Skin of body (tissue), 1 donor: ENCODE measurements at regions not wholly inside any gene's neighbourhood (a gene's known extent, or its start where the extent isn't known, plus 50 kb on each side); places are given as distances from the start of the nearest gene placed in this dataset.

ENCODE experiments used
- DNase-seq: peaks from one replicate; lab custom pipeline; 2025; lab: John Stamatoyannopoulos, UW

DNA sequence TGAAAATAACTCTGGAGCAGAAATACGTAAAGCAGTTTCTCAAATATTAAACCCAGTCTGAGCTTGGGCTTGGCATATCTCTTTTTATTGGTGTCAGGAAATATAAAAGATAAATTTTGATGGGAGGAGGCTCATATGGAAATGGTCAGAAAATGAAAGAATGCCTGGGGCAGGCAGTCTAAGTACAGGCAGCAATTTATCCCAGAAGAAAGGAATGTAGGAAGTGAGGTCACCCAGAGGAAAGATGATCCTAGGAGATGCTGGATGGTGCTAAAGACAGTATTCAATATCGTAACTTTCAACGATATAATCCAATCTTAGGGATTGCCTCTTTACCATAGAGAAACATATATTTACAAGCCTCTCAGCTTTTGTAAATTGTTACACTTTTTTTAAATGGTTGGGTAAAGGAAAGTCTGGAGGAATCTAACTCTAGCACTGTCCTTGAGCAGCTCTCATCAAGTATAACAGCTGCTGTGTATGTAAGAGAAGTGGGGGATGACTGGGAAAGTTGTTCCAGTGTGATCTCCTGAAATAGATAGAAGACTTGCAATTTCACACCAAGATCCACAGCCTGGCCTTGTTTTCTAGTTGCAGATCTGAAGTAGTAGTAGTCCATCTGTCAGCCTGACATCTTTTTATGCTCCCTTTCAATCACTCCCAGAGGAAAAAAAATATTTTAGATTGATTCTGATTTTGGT is 256.9 kb upstream of the SASH1 start:
- DNase-seq = peak; percentile 3

DNA sequence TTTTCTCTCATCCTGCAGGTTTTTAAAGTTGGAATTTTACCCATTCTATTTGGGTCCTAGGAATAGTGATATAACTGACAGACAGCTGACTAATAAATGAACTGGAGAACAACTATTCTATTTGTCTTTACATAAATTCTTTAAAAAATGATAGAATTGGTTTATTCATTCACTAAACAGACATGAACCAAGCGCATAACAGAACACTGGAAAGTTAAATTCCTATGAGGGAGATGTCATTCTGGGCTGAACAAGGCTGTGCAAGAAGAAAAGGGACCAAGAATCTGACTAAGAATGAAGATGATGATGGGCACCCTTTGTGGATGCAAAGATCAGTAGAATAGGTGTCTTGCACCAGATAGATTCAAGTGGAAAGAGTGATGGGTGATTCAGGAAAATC is 256.3 kb upstream of the SASH1 start:
- no peak for DNase-seq

DNA sequence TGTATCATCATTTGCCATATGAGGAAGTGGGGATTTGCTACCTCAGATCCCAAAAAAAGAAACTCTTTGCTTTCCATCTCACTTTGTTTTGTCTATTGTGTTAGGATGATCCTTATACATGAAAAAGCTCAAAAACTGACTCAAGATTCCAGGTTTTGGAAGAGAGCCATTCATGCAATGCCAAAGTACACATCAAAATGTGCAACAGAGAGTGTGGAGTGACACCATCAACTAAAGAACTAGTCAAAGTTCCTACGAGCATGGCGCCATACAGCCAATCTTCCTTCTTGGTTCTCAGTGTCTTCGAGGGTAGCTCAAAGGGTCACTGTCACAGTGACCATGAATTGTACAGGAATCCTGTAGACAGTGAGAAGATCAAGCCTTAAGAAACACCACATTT is 255.8 kb upstream of the SASH1 start:
- DNase-seq = no peak

DNA sequence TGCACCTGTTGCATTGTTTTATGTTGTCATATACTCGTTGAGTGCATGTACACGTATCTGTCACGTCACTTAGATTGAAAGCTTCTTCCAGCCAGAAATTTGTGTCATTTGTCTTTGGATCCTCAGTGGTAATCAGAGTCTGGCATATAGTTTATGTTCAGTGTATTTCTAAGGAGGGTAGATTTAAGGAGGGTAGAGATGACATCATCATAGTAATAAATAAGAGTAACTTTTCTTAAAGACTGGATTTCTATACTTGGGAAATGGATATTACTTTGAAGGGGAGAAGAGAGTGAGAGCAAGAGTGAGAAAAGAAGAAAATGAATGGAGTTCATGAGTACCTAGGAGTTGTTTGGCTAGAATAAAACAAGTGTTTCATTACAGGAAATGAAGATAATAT is 255.0 kb upstream of the SASH1 start:
- DNase-seq = no peak

GRCh38 chr6:148090326-148090725 is 252.3 kb upstream of the SASH1 start:
- no peak for DNase-seq

GRCh38 chr6:148091394-148091793 is 251.2 kb upstream of the SASH1 start:
- DNase-seq = no peak

- no peak for DNase-seq
These were observed 239.2 kb upstream of the SASH1 start for GRCh38 chr6:148103436-148103835.

DNA sequence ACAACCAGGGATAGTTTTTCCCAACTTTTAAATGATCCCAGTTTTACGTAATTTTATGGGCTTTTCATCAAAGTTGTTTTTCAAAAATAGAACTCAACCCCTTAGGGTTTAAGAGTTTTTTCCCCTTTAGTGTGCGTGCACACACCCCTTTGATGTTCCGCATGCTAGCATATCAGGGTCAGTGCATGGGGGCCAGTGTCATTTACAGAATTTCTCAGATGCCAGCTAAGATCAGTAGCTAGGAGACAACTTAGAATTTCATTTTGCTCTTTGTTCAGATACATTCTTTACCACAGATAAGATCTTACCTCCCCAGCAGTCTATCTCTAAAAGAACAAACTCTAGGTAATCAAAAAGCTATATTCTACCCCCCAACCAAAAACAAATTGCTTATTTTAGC is 238.5 kb upstream of the SASH1 start:
- DNase-seq = no peak

DNA sequence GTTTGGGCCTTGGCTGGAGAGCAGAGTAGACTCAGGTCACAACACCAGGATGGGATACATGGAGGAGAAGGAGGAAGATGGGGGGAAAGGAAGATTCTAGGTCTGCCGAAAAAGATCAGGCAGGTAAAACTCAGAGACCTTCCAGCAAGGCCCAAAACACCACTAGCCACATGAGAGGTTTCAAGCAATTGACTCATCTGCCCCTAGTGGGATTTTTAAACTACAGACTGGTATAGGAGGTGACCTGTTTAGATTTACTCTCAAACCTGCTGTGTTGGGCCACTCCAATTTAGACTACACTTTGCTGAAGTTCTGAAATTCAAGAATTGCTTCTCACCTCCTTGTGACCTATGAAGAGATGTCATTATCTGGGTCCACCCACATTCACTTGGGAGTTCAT is 236.9 kb upstream of the SASH1 start:
- DNase-seq = no peak

- DNase-seq = no peak
These were observed 234.7 kb upstream of the SASH1 start for GRCh38 chr6:148107911-148108310.

- DNase-seq = no peak
These were observed 232.9 kb upstream of the SASH1 start for GRCh38 chr6:148109732-148110131.

DNA sequence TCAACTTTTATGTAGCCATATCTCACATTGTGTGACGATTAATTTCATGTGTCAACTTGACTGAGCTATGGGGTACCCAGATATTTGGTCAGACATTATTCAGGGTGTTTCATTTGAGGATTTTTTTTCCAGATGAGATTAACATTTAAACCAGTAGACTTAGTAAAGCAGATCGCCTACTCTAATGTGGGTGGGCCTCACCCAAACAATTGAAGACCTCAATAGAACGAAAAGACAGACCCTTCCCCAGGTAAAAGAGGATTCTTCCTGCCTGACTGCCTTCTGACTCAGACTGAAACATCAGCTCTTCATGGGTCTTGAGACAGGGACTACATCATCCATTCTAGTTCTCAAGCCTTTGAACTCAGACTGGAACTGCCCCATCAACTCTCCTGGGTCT is 231.7 kb upstream of the SASH1 start:
- no peak for DNase-seq

GRCh38 chr6:148112851-148113319 is 229.8 kb upstream of the SASH1 start:
- no peak for DNase-seq

DNA sequence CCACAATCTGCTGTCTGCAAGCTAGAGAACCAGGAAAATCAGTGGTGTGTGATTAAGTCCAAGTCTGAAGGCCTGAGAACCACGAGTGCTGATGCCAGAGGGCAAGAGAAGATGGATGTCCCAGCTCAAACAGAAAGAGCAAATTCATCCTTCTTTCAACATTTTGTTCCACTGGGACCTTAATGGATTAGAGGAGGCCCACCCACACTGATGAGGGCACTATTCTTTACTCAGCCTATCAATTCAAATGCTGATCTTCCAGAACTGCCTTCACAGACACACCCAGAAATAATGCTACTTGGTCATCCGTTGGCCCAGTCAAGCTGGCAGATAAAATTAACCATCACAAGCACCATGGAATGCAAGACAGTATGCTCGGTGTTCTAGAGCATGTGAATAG is 226.6 kb upstream of the SASH1 start:
- DNase-seq = no peak

DNA sequence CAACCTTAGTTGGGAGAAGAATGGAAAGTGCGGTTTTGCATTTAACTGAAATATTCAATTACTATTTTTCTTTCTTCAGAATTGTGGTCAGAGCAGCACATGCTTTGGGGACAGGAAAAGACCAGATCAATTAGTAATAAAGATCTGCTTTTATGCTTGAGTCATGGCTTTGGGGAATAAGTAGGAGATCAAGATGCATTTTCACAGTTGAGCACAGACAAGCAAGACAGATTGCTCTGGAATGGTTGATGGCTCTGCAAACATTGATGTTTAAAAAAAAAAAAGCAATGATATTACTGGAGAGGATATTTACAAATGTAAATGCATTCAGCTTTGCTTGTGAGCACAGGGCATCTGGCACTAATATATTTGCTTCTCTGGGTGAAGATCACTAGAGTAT is 224.4 kb upstream of the SASH1 start:
- DNase-seq = no peak

DNA sequence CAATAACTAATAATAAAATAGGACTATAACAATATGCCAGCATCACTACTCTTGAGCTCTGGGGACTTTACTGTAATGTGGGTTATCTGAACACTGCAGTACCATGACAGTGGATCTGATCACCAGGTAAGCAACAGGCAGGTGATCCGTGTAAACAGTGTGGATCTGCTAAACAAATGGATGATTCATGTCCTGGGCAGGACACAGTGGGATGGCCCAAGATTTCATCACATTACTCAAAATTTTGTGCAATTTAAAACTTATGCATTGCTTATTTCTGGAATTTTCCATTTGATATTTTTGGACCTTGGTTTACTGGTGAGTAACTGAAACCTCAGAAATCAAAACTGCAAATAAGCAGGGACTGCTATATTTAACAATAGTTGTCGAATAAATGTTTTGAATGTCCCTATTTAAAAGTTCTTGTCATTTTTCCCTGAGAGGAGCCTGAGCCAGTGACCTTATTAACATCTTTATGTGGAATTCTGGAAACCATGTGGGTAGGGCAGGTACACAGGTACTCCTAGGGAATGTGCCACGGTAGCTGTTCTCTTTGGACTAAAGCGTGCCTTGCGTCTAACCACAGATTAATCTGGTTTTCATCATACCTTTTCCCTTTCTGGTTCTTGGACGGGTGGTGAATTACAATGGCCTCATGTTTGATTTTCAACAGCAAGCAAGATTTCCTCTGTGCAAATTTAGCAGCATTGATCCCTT is 214.5 kb upstream of the SASH1 start:
- DNase-seq = no peak

GRCh38 chr6:148134592-148134991 is 208.0 kb upstream of the SASH1 start:
- no peak for DNase-seq

GRCh38 chr6:148136586-148136985 is 206.1 kb upstream of the SASH1 start:
- DNase-seq = no peak

- no peak for DNase-seq
These were observed 205.0 kb upstream of the SASH1 start for GRCh38 chr6:148137652-148138051.

- no peak for DNase-seq
These were observed 204.1 kb upstream of the SASH1 start for GRCh38 chr6:148138573-148138972.

- DNase-seq = no peak
These were observed 201.7 kb upstream of the SASH1 start for GRCh38 chr6:148140772-148141557.

DNA sequence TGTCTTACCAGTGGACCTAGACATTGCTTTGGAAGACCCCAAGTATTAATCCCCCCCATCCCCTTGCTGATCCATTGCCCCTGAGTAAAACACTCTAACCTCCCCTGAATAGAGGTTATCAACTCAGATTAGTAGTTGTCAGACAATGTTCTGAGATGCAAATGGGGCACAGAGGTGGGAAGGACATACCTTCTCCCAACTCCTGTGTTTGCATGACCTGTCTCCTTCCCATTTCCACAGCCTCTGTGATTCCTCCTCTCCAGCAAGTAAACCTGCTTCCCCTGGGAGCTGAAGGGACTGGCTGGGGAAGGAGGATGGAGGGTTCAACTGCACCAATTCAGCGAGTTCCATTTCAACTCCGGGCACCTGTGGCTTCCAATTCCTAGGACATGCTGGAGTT is 199.8 kb upstream of the SASH1 start:
- DNase-seq = no peak
